NCI-H345 treated with DMSO at 0.1 percent for 48 hours (cell line): ENCODE measurements at regions not wholly inside any gene's neighbourhood (a gene's known extent, or its start where the extent isn't known, plus 50 kb on each side); places are given as distances from the start of the nearest gene placed in this dataset.
"Not testable (repeated sequence)": the region's sequence is repeated elsewhere in the genome, so short reads cannot be mapped to it uniquely, and the experiment has no call there.

Experiments used
- DNase-seq: peaks from one replicate; lab custom pipeline; 2025; ENCODE audit not compliant: unreplicated experiment; lab: John Stamatoyannopoulos, UW

DNA sequence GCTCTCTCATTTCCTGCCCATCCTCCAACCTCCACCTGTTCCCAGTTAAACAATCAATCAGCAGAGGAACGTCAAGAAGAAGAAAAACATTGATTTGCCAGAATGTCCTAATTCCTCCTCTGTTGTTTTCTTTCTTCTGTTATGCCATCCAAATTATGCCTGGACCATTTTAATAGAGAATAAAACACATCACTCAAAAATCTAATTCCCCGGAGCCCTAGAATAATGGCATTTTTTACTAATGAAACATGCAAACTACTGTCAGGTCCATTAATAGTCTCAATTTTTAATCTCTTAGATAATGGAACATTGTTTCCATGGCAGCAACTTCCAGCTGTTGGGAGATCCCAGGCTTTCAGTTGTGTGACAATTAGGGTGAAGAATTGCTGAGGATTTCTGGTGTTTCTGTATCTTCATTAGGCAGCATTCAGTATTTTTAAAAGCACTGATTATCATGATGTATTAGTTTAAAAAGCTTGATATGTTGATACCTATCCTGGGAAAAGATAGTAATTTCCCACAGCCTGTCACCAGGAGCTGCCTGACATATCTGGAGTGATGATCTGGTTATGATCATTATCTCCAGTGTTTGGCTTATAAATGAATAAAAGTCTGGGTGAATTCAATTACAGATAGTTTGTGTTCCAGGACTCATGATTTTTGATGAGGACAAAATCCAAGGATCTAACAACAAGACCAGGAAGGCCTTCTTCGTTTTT is 209.8 kb downstream of the TPBG start:
- DNase-seq: no peak

DNA sequence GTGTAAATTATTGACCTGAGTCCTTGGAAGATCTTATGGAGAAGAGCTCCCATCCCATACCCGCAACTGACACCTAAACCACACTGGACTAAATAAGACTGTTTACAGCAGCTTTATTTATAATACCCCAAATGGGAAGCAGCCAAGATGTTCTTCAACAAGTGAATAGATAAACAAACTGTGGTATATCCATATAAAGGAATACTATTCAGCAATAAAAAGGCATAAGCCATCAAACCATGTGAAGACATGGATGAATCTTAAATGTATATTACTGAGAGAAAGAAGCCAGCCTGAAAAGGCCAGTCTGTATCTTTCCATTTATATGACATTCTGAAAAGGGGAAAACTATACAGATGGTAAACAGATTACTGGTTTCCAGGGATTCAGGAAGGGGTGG is 212.7 kb downstream of the TPBG start:
- no peak for DNase-seq

DNA sequence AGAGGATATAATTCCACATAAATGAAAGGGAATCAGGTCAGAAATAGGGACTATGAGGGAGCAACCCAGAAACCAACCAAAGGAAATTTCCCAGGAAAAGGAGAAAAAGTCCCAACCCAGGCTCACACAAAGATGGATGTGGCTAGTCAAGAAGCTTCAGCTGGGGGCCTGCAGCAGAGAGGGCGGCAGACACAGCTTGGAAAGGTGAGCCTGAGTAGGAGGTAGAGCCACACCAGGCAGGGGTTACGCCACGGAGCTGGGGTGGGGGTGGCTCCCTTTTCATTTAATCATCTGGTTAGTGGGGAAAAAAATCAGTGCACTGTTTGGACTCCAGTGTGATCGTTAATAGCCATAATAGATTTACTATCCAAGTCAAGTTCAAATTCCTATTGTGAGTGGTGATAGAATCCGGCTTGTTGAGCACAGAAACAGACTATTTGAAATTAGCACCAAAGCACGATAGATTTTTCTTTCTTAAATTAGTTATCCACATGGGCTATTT is 220.6 kb downstream of the TPBG start:
- no peak for DNase-seq

DNA sequence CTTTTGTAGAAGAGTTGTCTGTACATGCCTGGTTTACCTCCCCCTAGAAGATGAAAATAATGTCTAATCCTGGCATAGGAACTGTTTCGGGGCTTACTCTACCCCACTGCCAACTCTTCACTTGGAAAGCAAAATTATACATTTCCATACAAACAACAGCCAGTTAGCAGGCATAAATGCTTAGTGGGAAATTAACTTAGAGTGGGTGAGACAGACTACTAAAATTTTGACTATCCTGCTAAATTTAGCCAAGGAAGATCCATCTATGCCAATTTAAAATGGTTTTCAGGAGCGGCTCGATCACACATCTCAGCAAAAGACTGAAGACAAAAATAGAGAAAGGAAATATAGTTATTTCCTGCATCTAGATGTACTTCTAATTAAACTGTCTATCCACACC is 221.2 kb downstream of the TPBG start:
- DNase-seq: no peak

DNA sequence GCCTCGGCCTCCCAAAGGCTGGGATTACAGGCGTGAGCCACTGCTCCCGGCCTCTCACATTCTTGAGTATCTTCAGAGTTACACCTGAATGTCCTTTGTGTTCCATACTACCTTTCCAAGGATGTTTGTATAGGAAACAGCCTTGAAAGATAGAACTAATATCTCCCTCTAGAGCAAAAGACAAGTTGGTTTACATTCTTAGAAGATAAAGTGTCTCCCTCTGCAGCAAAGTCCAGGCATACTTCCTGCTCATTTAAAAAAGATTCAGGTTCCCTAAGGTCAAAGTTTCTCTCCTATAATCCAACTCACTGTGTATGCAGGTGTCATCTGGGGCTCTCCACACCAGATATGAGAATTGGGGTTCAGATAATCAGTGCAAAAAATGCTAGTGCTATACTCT is 224.4 kb downstream of the TPBG start:
- DNase-seq: no peak

DNA sequence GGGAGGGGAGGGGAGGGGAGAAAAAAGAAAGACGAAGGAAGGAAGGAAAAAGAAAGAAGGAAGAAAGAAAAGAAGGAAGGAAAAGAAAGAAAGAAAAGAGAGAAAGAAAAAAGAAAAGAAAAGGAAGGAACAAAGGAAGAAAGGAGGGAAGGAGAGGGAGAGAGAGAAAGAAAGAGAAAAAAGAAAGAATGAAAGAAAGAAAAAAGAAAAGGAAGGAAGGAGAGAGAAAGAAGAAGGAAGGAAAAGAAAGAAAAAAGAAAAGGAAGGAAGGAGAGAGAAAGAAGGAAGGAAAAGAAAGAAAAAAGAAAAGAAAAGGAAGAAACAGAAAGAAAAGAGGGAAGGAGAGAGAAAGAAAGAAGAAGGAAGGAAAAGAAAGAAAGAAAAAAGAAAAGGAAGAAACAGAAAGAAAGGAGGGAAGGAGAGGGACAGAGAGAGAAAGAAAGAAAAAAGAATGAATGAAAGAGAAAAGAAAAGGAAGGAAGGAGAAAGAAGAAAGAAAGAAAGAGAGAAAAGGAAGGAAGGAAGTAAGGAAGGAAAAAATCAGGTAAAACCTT is 225.3 kb downstream of the TPBG start:
- DNase-seq: no peak

DNA sequence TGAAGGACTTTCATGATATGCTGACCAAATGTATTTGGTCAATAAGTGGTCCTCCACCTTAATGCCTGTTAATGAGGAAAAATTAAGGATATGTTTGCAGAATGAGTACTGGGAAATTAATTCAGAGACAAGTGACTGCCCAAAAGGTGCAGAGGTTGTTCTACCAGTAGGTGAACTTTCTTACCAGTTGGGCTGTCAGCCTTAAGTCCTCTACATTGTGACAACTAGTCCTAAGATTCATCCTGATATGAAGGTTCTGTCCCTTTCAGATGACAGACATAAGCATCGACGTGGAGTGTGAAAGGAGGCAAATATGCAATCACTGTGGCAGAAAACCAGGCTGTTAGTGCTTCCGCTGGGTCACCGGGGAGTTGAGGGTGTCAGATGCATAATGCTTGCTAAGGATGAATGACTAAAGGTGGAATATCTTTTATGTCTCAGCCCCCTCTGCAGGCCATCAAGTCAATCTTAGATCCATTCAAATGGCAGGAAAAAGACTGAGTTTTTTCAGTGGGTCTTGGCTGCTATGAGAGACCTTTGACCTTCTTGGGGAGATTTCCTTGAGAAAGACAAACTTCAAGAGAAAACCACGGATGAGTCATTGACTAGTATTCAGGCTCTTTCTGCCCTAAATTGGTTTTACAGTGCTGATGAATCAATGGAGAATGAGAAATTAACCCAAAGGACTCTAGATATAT is 226.0 kb downstream of the TPBG start:
- peak; percentile 60 for DNase-seq

DNA sequence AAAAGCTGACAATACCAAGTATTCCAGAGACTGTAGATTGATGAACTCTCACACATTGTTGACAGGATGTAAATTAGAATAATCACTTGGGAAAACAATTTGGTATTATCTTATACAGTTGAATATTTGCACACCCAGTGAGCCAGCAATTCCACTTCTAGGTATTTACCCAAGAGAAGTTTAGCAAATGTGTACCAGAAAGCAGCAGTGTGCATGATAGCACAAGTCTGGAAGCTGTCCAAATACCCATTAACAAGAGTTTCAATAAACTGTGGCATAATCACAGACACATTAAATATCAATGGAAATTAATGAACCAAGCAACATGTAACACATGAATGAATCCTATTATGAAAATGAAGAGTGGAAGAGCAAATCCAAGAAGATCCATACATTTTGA is 233.6 kb downstream of the TPBG start:
- DNase-seq: peak; percentile 89

DNA sequence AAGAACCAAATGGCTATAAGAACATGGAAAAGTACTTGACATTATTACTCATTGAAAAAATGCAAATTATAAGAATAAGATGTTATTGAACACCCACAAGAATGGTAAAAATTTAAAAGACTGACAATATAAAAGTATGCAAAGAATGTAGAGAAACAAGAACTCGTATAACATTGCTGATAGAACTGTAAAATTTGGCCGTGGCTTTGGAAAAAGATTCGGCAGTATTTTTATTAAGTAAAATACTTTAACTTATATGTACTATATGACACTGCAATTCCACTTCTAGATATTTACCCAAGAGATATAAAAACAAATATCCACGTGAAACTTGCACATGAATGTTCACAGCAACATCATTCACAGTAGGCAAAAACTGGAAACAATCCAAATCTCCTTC is 239.2 kb downstream of the TPBG start:
- no peak for DNase-seq

DNA sequence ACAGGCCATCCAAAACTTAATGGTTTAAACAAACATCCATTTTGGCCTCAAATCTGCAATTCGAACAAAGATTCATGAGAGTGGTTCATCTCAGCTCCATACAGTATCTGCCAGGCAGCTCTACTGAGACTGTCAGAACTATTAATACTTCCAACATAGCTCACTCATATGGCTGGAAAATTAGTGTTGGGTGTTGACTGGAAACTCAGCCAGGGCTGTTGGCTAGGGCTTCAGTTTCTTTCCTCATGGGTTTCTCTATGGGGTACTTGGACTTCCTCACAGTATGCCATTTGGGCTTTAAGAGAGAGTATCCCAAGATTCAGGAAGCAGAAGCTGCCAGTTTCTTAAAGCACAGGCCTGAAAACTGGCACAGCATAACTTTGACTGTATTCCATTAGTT is 240.3 kb downstream of the TPBG start:
- DNase-seq: no peak

DNA sequence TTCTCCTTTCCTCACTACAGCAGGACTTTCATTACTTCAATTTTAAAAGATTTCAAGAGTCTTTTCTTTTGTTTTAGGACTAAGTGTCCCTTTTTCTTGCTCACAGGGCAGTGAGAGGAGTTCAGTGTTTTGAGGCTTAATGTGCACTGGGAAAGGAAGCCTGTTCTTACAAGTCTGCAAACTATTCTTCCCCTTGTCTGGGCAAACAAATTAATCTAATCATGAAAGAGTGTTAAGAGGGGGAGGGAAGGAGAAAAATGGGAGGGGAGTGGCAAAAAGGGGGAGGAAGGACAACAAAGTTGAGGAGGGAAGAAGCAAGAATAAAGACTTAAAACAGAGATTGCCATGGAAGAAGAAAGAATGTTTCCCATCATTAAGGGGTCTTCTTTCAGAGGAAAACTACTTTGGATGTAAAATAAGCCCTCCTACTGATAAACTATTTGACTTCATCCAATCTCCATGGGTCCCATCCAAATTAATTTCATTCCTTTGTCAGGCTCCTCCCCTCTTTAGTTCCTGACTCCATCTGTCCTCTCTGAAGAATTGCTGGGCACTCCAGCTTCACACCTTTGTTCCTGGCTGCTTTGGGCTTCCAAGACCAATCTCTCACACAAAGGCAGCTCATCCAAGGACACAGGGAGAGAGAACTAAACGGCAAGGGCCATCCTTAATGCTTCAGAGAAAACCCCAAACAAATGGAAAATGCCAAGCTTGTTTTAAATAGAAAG is 244.5 kb downstream of the TPBG start:
- DNase-seq: no peak

DNA sequence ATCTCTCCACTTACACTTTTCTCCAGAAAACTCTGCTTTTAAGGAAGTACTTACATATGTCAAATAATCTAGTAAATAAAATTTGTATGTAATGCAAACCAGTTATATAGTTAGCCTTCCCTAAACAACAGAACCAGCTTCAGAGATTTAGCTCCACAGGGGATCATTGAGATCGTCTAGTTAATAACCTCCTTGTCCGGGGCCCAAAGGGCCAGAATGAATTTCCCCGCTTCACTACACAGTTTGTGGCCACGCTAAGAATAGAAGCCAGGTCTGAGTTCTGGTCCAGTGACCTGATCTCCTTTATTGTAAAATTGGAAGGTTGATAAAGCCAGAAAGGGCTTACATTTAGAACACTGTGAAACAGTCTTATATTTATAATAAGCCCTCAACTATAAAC is 245.2 kb downstream of the TPBG start:
- no peak for DNase-seq

DNA sequence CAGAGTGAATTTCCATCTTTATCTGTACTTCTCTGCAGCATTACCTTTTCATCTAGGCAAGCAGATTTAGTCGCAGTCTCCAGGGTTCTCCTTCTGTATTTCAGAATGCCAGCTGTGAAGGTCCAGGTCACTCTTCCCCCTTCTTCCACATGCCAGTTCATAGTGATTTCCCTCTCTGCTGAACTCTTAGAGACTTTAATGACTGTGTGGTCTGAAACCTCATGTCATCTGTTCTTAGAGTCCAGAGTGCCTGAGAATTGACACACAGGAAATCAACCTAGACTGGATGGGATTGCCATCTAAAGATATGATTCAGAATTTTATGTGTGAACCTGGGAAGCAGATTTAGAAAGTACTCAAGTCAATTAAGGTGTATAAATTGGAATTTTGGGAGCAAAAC is 248.1 kb downstream of the TPBG start:
- DNase-seq: no peak

DNA sequence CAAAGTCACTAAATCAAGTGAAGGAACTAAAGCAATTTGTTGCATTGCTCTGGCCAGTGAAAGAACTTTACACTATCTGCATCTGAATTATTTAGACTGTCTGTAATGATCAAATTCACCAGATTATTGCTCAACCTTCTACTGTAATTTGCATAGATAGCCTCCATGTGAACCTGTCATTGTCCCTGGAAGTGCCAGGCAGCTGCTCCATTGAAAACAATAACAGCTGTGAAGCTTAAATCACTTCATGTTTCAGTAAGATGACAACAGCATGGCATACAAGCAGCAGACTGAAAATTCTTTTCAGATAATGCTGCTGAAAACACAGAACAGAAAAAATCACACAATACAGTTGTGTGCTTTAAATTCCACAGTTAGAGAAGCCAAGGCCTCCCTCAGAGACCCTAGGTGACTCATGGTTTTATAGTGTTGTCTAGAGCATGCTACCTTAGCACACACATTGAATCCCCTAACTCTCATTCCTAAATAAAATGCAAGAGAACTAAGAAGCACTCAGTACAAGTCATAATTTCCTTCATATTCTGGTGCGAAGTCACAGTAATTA is 248.9 kb downstream of the TPBG start:
- DNase-seq: peak; percentile 65

DNA sequence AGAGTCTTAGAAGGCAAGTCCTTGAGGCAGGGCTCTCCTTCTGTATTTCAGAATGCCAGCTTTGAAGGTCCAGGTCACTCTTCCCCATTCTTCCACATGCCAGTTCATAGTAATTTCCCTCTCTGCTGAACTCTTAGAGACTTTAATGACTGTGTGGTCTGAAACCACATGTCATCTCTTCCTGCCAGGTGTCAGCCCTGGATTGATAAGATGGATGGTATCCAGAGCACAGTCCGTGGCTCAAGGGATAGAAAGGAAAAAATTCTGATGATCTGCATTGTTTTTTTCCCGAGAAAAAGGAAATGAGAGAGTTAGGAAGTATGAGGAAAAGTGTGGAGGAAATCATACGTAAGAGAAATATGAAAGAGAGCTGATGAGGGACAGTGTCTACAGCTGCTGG is 250.9 kb downstream of the TPBG start:
- no peak for DNase-seq

DNA sequence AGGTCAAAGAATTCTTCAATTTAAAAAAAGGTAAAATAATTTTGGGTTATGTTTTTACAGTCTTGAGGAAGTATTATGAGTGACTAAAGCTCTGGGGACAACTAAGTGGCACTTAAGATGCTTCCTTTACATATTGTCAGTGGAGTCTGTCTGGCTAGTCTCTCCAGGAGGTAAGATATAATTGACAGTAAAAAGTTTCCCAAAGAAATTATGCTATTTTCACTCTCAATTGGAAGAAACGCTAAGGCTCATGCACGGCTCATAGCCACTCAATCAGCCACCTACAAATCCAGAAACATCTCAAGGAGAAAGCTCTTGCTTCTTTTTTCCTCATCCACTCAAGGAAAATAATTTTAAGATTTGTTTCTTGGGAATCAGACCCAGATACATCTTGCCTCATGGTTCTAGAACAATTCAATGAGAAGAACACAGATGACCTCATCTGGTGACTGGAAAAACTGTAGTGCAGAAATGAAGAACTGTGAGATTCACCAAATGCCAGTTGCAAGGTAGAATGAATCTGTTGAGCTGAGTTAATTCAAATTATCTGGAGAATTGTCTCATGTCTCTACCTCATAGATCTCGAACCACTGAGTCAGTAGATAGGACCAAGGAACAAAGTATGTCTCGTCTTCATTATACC is 252.9 kb downstream of the TPBG start:
- no peak for DNase-seq

DNA sequence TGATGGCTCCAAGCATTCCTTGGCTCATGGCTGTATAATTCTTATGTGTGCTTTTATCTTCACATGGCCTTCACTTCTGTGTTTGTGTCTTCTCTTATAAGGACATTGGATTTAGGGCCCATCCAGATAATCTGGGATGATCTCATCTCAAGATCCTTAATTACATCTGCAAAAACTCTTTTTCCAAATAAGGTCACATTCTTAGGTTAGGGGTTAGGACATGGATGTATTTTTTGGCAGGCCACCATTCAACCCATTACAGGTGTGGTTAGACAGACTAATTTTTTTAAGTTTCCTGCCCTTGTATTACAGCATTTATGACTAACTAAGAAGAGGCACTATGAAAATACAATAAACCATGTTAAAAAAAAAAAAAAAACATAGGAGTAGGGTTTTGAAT is 254.0 kb downstream of the TPBG start:
- DNase-seq: no peak

DNA sequence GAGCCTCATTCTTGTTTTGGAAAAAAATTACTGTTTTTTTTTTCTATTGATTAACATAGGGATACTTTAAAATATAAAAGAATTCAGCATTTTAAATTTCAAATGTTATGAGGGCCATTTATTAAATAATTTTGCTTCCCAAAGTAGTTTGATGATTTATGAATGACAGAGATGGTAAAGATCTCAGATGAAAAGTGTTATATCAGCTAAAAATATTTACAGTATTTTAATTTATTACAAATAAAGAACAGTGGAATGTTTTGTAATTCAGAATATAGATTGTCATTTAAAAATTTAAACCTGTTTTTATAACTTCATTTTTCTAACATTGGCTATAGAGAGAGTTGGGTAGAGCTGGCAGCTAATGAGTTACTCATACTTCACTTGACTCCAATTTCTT is 256.0 kb downstream of the TPBG start:
- no peak for DNase-seq

DNA sequence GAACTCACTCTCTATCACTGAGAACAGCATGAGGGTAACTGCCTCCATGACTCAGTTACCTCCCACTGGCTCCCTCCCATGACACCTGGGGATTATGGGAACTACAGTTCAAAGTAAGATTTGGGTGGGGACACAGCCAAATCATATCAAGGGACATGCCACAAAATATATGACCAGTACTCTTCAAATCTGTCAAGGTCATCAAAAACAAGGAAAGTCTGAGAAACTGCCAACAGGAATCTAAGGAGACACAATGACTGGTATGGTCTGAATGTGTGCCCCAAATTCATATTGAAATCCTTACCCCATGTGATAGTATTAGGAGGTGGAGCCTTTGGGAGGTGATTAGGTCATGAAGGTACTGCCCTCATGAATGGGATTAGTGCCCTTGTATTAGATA is 258.8 kb downstream of the TPBG start:
- DNase-seq: no peak

DNA sequence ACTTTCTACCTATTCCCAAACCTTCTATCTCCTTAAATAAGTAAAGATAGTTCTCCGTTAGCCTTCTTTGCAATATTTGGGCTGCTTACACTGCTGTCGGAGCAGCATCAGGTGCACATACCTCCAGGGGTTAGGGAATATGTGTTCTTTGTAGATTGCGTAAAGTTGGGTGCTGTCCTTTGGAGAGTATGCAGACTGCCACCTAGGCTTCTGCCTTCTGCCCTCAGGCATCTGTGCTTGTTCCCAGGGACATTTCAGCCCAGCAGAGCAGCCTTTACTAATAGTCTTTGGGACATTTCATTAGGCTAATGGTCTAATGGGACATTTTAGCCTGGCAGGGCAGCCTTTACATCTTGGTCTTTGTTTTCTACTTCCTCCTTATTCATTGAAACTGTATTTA is 260.6 kb downstream of the TPBG start:
- no peak for DNase-seq

DNA sequence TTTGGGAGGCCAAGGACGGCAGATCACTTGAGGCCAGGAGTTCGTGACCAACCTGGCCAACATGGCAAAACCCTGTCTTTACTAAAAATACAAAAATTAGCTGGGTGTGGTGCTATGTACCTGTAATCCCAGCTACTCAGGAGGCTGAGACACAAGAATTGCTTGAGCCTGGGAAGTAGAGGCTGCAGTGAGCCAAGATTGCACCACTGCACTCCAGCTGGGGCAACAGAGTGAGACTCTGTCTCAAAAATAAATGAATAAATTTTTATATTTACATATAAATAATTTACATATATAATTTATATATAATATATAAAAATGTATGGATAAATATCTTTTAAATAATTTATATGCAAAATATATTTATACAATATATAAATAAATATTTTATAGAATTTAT is 263.3 kb downstream of the TPBG start:
- DNase-seq: not testable (repeated sequence)
